ENCODE measurements at regions not wholly inside any gene's neighbourhood (a gene's known extent, or its start where the extent isn't known, plus 50 kb on each side); places are given as distances from the start of the nearest gene placed in this dataset.

GRCh38 chr15:77738038-77738370 lies 105.3 kb upstream of the LINGO1 start:
- TF ChIP-seq CTCF (IDR thresholded peaks at IDR 0.05) (no peak), EZH2 (IDR thresholded peaks at IDR 0.05) (no peak)

All from neural progenitor cell (in vitro differentiated cells).